B cell (primary cell): ENCODE measurements at regions not wholly inside any gene's neighbourhood (a gene's known extent, or its start where the extent isn't known, plus 50 kb on each side); places are given as distances from the start of the nearest gene placed in this dataset.

Experiments
- ATAC-seq: fragments of 200-7000 bp; cut with Tn5 transposase; one replicate; pipeline ENCODE4 v1.10.0; 2021; ENCODE audit warnings: low read depth, mild to moderate bottlenecking, moderate number of reproducible peaks, moderate library complexity
- CTCF ChIA-PET: fragments of 350-600 bp; sonication (Branson Sonifier 250); formaldehyde crosslinking; loops from one replicate; lab custom pipeline; 2021; ENCODE audit warnings: antibody characterized with exemption, inconsistent platforms; lab: Charles Lee
- POLR2A ChIA-PET: fragments of 350-600 bp; sonication (Branson Sonifier 250); formaldehyde crosslinking; loops from one replicate; lab custom pipeline; 2021; ENCODE audit warnings: antibody characterized with exemption; lab: Charles Lee
- DNase-seq: peaks from one replicate; pipeline ENCODE4 v3.0.0; 2013
- H2AFZ ChIP-seq: 2 replicates; pipeline ENCODE4 v1.6.1; 2012; ENCODE audit warnings: mild to moderate bottlenecking, low read depth, low read length; ENCODE audit not compliant: insufficient read depth, poor library complexity, severe bottlenecking
- H3K27ac ChIP-seq, 2 donors: 1 replicate in 1 of 2; 2 replicates in 1 of 2; pipeline ENCODE4 v1.5.1; 2012 to 2013; ENCODE audit warnings: low read length in 2 of 2, mild to moderate bottlenecking in 2 of 2, moderate library complexity in 1 of 2
- H3K27me3 ChIP-seq, 4 experiments: fragments of 200-600 bp in 1 of 4; sonication (generic) in 1 of 4; replicated peaks in 1 of 4; 1 replicate in 2 of 4; 2 replicates in 2 of 4; pipeline versions ENCODE4 v1.6.1 to v1.7.0; 2013 to 2016; ENCODE audit warnings: low read length in 3 of 4, mild to moderate bottlenecking in 2 of 4, mixed read lengths in 1 of 4, moderate library complexity in 1 of 4; ENCODE audit not compliant: insufficient read depth in 4 of 4, control insufficient read depth in 3 of 4; ENCODE audit errors: control extremely low read depth in 1 of 4
- H3K36me3 ChIP-seq, 2 experiments: replicated peaks in 1 of 2; 1 replicate in 1 of 2; 2 replicates in 1 of 2; pipeline versions ENCODE4 v1.6.1 to v1.7.1; 2013; ENCODE audit warnings: low read length in 1 of 2; ENCODE audit not compliant: insufficient read depth in 2 of 2, control insufficient read depth in 1 of 2; ENCODE audit errors: control extremely low read depth in 1 of 2, extremely low read depth in 1 of 2
- H3K4me1 ChIP-seq, 2 donors: fragments of 200-600 bp in 1 of 2; sonication (generic) in 1 of 2; 1 replicate in 1 of 2; 2 replicates in 1 of 2; pipeline versions ENCODE4 v1.5.1 to v1.6.1; 2013 to 2017; ENCODE audit warnings: low read length in 2 of 2; ENCODE audit not compliant: control insufficient read depth in 2 of 2, insufficient read depth in 2 of 2
- H3K4me2 ChIP-seq: replicated peaks from 2 replicates; pipeline ENCODE3; 2012; ENCODE audit warnings: mild to moderate bottlenecking, low read depth, low read length; ENCODE audit not compliant: poor library complexity, severe bottlenecking
- H3K4me3 ChIP-seq, 5 experiments: fragments of 200-600 bp in 1 of 5; sonication (generic) in 1 of 5; 1 replicate in 3 of 5; 2 replicates in 2 of 5; pipeline versions ENCODE4 v1.5.1 to v1.7.0; 2011 to 2016; ENCODE audit warnings: low read length in 4 of 5, mild to moderate bottlenecking in 4 of 5, low read depth in 2 of 5, control low read depth in 1 of 5, moderate library complexity in 1 of 5; ENCODE audit not compliant: insufficient read depth in 1 of 5; ENCODE audit errors: control extremely low read depth in 1 of 5, extremely low read depth in 1 of 5
- H3K79me2 ChIP-seq: fragments of 200-600 bp; sonication (generic); one replicate; pipeline ENCODE4 v1.6.0; 2016; ENCODE audit warnings: low read length; ENCODE audit not compliant: control insufficient read depth, insufficient read depth
- H3K9ac ChIP-seq: fragments of 200-600 bp; sonication (generic); 2 replicates; pipeline ENCODE4 v1.6.1; 2017; ENCODE audit warnings: mild to moderate bottlenecking, low read length, moderate library complexity
- H3K9me3 ChIP-seq, 3 donors: one replicate each; pipeline versions ENCODE4 v1.6.1 to v1.7.1; 2013; ENCODE audit warnings: low read length in 2 of 3; ENCODE audit not compliant: control insufficient read depth in 2 of 3, insufficient read depth in 1 of 3; ENCODE audit errors: control extremely low read depth in 1 of 3
- H4K20me1 ChIP-seq: 2 replicates; pipeline ENCODE4 v1.6.0; 2012; ENCODE audit warnings: mild to moderate bottlenecking, low read length; ENCODE audit not compliant: insufficient read depth, control insufficient read depth, poor library complexity, severe bottlenecking
- H3K27ac Mint-ChIP-seq: one replicate; pipeline ENCODE4 v1.8.0; 2021; ENCODE audit warnings: mixed read lengths
- H3K27me3 Mint-ChIP-seq: one replicate; pipeline ENCODE4 v1.8.0; 2021; ENCODE audit warnings: mixed read lengths
- H3K4me1 Mint-ChIP-seq: one replicate; pipeline ENCODE4 v1.8.0; 2021; ENCODE audit warnings: mixed read lengths
- H3K4me3 Mint-ChIP-seq: one replicate; pipeline ENCODE4 v1.8.0; 2021; ENCODE audit warnings: mixed read lengths
- H3K9me3 Mint-ChIP-seq: one replicate; pipeline ENCODE4 v1.8.0; 2022; ENCODE audit warnings: mixed read lengths; ENCODE audit not compliant: insufficient read depth
- CTCF ChIP-seq: fragments of 200-600 bp; IDR thresholded peaks from one replicate; pipeline ENCODE4 v1.8.0; 2022; ENCODE audit warnings: antibody characterized with exemption, mild to moderate bottlenecking
- EZH2 ChIP-seq: IDR thresholded peaks from 2 replicates; pipeline ENCODE4 v1.6.1; 2012; ENCODE audit warnings: borderline replicate concordance, low read depth, mild to moderate bottlenecking, moderate library complexity, low read length; ENCODE audit not compliant: insufficient read depth, poor library complexity, severe bottlenecking
- WGBS: methylation state at CpG from one replicate; pipeline ENCODE4 v1.1.5; 2013; ENCODE audit warnings: missing lambda C conversion rate; ENCODE audit not compliant: insufficient coverage; 5-methylcytosine and 5-hydroxymethylcytosine counted together
- intact Hi-C: fragments of 100-400 bp; cut with micrococcal nuclease; formaldehyde crosslinking; loops from one replicate; pipeline ENCODE4 v1.10.0; 2022

- no peaks in the 10 kb centered on the region for H3K4me1 ChIP-seq
- H4K20me1 ChIP-seq = no peaks in the 10 kb centered on the region
- TF ChIP-seq EZH2 (no peak), CTCF (no peak)
- no peak for ATAC-seq
- H3K27me3 ChIP-seq = no peaks in the 10 kb centered on the region
- Mint-ChIP-seq H3K27me3 (no peaks in the 10 kb centered on the region), H3K9me3 (no peaks in the 10 kb centered on the region), H3K4me1 (no peaks in the 10 kb centered on the region), H3K4me3 (no peak overlapping the region), H3K27ac (no peak overlapping the region)
- DNase-seq = no peak
- 83% methylated on average over 2 of the region's 7 CpGs for WGBS
- intact Hi-C loops = no loop called here
- H2AFZ ChIP-seq = no peak overlapping the region
- no peaks in the 10 kb centered on the region for H3K9me3 ChIP-seq
- POLR2A ChIA-PET = no interaction called here
- CTCF ChIA-PET = interaction anchor here (0.7 kb wide), 1 partner anchor 32 kb away, joined by 3 read pairs; no protein-coding TSS in a partner anchor
- no peak overlapping the region for H3K9ac ChIP-seq
- H3K36me3 ChIP-seq = no peaks in the 10 kb centered on the region
- no peak overlapping the region for H3K4me3 ChIP-seq
- H3K27ac ChIP-seq = no peak overlapping the region
- no peaks in the 10 kb centered on the region for H3K79me2 ChIP-seq
- H3K4me2 ChIP-seq = no peak overlapping the region
Measured at GRCh38 chr3:102791641-102792589, 357.1 kb downstream of the ZPLD1 start.

- Mint-ChIP-seq H3K27ac (no peak overlapping the region), H3K4me1 (no peaks in the 10 kb centered on the region), H3K27me3 (no peaks in the 10 kb centered on the region), H3K4me3 (no peak overlapping the region), H3K9me3 (peaks cover 2% of the 10 kb centered on the region)
- H4K20me1 ChIP-seq = no peaks in the 10 kb centered on the region
- no peak overlapping the region for H3K4me3 ChIP-seq
- H3K79me2 ChIP-seq = no peaks in the 10 kb centered on the region
- no peaks in the 10 kb centered on the region for H3K9me3 ChIP-seq
- no peak overlapping the region for H3K4me2 ChIP-seq
- H3K27ac ChIP-seq = no peak overlapping the region
- no peaks in the 10 kb centered on the region for H3K4me1 ChIP-seq
- ATAC-seq (no peak), DNase-seq (no peak)
- H3K27me3 ChIP-seq = no peaks in the 10 kb centered on the region
- 81% methylated on average over 3 of the region's 4 CpGs for WGBS
- ChIA-PET CTCF (no interaction called here), POLR2A (no interaction called here)
- TF ChIP-seq EZH2 (no peak), CTCF (no peak)
- intact Hi-C loops = no loop called here
- no peak overlapping the region for H3K9ac ChIP-seq
- H3K36me3 ChIP-seq = no peaks in the 10 kb centered on the region
- no peak overlapping the region for H2AFZ ChIP-seq
Measured at GRCh38 chr3:102796804-102797203, 362.0 kb downstream of the ZPLD1 start.
